HG02884 (cell line): ENCODE measurements at regions not wholly inside any gene's neighbourhood (a gene's known extent, or its start where the extent isn't known, plus 50 kb on each side); places are given as distances from the start of the nearest gene placed in this dataset.
A peak's percentile ranks its signal among the peaks of the same experiment; 100 is the strongest.

ENCODE experiments used
- ATAC-seq: cut with Tn5 transposase; IDR thresholded peaks from one replicate; pipeline ENCODE4 v1.9.1; 2021; ENCODE audit warnings: mild to moderate bottlenecking, moderate library complexity; ENCODE audit not compliant: unreplicated experiment

GRCh38 chr6:160895562-160895961 is 96.0 kb upstream of the MAP3K4 start:
- no peak for ATAC-seq

DNA sequence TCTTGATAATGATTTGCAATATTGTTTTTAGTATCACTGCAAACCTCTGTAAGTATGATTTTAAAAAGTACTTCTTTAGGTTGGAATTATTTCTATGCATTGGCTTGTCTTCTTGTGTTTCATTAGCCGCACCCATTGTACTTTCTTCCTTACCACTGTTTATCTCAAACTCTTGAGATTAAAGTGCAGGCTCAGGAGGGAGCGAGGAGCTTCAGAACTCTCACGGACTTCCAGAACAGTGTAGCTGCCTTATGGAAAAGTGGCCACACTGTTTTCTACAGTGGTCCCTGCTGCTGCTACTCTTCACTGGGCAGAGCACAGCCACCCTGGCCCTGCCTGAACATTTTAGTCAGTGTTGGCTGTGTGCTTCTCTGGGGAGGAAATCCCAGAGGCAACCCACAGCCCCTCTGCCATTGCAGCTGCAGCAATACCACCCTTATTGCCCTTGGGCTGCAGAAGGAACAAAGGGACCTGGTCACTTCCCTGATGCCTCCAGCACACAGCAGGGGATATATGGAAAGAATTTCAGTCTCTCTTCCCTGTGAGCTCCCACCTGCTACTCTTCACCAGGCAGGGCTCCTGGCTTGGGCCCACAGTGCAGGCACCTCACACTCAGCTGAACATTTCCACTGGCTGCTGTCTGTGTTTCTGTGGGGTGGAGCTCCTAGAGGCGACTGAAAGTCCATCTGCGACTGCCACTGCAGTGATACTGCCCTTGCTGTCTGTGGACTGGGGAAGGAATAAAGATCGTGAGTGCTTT is 91.7 kb upstream of the MAP3K4 start:
- ATAC-seq: no peak

- no peak for ATAC-seq
These were observed 79.6 kb upstream of the MAP3K4 start for GRCh38 chr6:160911949-160912348.

- ATAC-seq: no peak
These were observed 79.2 kb upstream of the MAP3K4 start for GRCh38 chr6:160912411-160912810.

DNA sequence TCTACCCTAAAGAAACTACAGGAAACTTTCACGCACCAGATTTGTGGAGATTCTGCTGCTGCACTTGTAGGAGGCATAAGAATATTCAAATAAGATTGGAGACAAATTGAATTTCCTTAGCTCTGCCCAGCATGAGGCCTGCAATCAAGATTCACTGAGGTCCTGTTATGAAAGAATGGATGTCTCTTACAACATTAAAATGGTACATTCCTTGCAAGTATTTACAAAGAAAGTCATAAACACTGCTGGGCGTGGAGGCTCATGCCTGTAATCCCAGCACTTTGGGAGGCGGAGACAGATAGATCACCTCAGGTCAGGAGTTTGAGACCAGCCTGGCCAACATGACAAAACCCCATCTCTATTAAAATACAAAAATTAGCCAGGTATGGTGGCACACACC is 74.0 kb upstream of the MAP3K4 start:
- no peak for ATAC-seq

- ATAC-seq: no peak
These were observed 71.7 kb upstream of the MAP3K4 start for GRCh38 chr6:160919723-160920440.

DNA sequence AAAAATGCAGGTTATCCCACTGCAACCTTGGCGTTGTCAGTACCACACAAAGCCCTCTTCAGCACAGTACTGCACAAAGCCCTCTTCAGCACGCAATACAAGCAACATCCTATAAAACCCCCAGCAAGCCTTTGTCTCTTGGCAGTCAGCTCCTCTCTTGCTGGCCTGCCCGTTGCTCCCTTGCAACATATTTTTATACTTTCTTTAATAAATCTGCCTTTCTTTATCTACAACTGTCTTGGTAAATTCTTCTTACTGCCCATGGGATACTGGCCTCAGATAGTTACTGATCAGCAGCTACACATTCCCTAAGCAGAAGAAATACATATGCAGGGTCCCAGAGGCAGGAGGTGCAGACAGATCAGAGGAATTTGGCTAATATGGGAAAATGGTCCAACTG is 70.5 kb upstream of the MAP3K4 start:
- ATAC-seq: no peak

GRCh38 chr6:160926281-160927276 is 65.0 kb upstream of the MAP3K4 start:
- ATAC-seq: no peak

GRCh38 chr6:160927416-160927815 is 64.2 kb upstream of the MAP3K4 start:
- ATAC-seq: no peak

- ATAC-seq: no peak
These were observed 62.2 kb upstream of the MAP3K4 start for GRCh38 chr6:160929361-160929760.

DNA sequence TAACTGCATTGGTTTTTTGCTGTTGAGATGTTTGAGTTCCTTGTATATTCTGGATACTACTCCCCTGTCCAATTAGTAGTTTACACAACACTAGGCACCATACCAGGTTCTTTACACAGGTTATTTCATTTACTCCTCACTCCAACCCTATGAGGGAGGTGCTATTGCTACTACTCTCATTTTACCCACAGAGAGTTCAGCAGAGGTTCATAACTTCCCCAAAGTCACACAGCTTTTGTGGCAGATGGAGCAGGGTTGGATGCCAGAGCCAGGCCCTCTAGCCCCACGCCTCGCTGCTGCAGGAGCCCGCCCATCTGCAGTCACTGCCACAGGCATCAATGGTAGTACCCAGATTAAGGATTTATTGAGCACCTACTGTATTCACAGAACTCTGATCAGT is 61.7 kb upstream of the MAP3K4 start:
- no peak for ATAC-seq

DNA sequence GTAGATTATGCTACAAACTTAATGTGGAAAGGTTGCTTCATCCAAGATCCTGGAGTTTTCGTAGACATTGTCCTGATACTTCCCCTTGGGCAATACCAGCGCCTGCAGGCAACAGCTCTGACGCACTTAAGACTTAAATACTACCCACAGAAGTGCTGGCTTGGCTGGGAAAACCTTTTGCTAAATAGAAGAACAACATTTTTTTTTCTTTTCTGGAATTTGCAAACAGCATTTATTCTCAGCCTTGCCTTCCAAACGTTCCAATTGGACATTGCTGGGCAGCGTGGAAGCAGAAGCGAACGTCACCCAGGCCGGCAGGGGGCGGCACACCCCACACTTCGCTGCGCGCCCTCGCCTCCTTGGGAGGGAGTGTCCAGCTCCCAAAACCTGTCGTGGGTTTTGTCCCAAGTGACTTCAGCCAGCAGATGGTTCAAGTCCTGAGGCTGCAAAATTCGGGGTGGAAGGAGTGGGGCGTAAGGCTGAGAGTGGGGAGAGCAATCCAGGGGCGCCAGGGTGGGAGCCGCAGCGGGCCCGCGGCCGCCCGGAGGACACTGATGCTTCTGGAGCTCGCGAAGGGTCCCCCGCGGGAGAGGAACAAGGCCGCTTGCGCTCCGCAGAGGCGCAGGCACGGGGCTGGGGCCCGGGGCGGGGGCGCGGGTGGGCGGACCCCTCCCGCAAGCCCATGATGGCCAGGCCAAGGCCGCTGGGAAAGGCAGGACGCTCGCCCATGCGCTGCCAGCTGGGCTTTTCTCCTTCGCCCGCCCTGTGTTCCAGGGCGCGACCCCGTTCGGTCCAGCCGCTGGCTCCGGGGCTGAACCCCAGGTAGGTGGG is 60.8 kb upstream of the MAP3K4 start:
- peak; percentile 82 for ATAC-seq

DNA sequence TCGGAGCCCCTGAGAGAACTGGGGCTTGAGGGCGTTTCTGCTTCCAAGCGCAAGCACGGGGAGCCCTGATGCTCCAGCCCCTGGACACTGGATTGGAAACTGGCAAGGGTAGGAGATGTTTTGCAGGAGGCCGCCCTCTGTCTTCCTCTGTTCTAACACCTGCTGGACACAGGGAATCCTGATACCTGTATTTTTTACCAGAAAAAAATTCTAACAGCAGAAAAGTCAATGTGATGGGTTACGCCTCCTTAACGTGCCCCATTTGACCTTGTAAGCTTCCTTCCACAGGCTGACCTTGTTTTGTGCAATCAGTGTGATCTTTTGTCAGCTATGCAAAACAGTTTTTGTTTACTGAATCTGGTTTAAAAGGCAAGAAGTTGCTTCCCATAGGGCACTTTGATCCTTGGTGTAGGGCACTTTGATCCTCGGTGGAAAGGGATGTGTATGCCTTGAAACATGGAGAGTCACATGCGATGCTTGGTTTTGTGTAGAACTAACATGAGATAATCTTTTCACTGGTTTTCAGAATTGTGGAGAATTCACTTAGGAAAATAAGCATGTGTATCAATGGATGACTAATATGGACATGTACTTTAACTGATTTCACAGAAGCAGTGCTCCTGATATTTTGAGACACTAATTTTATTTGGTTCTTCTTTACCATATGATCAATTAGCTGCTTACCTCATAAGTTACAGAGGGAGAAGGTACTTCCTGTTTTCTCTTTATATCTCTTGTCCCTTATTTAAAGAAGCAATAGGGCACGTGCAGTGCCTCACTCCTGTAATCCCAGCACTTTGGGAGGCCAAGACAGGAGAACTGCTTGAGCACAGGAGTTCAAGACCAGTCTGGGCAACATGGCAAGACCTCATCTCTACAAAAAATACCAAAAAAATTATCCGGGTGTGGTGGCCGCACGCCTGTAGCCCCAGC is 59.9 kb upstream of the MAP3K4 start:
- ATAC-seq: no peak

GRCh38 chr6:160933256-160933655 is 58.3 kb upstream of the MAP3K4 start:
- ATAC-seq: no peak

- no peak for ATAC-seq
These were observed 57.4 kb upstream of the MAP3K4 start for GRCh38 chr6:160934157-160934556.

DNA sequence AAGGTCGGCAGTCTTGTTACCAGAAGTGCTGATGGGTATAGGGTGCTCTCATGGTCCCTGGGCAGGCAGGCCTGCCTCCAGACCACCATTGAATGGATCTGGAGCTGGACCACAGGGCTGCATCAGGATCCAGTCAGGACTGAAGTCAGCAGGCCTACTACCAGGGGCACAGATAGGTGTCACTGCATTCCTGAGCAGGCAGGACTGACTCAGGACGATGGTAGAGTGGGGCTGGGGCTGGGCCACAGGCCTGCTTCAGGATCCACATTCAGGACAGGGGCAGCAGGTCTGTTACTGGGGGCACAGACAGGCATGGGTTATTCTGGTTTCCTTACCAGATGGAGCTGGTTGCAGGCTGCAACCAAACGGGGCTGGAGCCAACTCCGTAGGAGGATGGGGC is 51.4 kb upstream of the MAP3K4 start:
- no peak for ATAC-seq
